ENCODE measurements at regions not wholly inside any gene's neighbourhood (a gene's known extent, or its start where the extent isn't known, plus 50 kb on each side); places are given as distances from the start of the nearest gene placed in this dataset.
A peak's percentile ranks its signal among the peaks of the same experiment; 100 is the strongest.

- TF ChIP-seq POLR2A (IDR thresholded peaks at IDR 0.05) (peak in 1 of 2 donors; percentile 59), CTCF (IDR thresholded peaks at IDR 0.05) (no peak)
Observed at GRCh38 chr9:89850631-89851325, 246.0 kb downstream of the GADD45G start.
